IMR-90 (cell line): ENCODE measurements at regions not wholly inside any gene's neighbourhood (a gene's known extent, or its start where the extent isn't known, plus 50 kb on each side); places are given as distances from the start of the nearest gene placed in this dataset.

Experiments
- ATAC-seq: fragments of 200-7000 bp; cut with Tn5 transposase; 2 replicates; pipeline ENCODE4 v1.9.1; 2020; ENCODE audit warnings: low read depth, mild to moderate bottlenecking, moderate library complexity
- BruUV-seq: library from RNA; stranded (reverse); fragments of 400-500 nt; replicated peaks from 2 replicates; lab custom pipeline; 2021; lab: Mats Ljungman, UMichigan
- CTCF ChIA-PET: fragments of 300-600 bp; formaldehyde crosslinking; extraction: SDS; loops from one replicate; lab custom pipeline; 2021; ENCODE audit warnings: antibody characterized with exemption; lab: Yijun Ruan, JAX
- POLR2A ChIA-PET: fragments of 300-600 bp; sonication (Branson Sonifier 250); formaldehyde crosslinking; loops from one replicate; lab custom pipeline; 2022; ENCODE audit warnings: antibody characterized with exemption; ENCODE audit not compliant: unreplicated experiment; lab: Charles Lee
- DNase-seq: peaks from one replicate; pipeline ENCODE4 v3.0.0; 2013
- H2AFZ ChIP-seq: replicated peaks from 2 replicates; pipeline ENCODE3; 2013; ENCODE audit warnings: low read length, mild to moderate bottlenecking; ENCODE audit not compliant: poor library complexity
- H2AK5ac ChIP-seq: 2 replicates; pipeline ENCODE4 v1.6.1; 2013; ENCODE audit warnings: low read depth, low read length, inconsistent platforms
- H2AK9ac ChIP-seq: replicated peaks from 2 replicates; pipeline ENCODE3; 2013; ENCODE audit warnings: mild to moderate bottlenecking, low read depth, low read length, moderate library complexity; ENCODE audit not compliant: poor library complexity
- H2BK120ac ChIP-seq: 2 replicates; pipeline ENCODE4 v1.6.1; 2013; ENCODE audit warnings: low read depth, low read length, inconsistent platforms
- H2BK15ac ChIP-seq: 3 replicates; pipeline ENCODE4 v1.6.1; 2013; ENCODE audit warnings: low read depth, low read length, inconsistent platforms
- H2BK20ac ChIP-seq: 2 replicates; pipeline ENCODE4 v1.6.1; 2013; ENCODE audit warnings: low read depth, mild to moderate bottlenecking, inconsistent platforms, low read length, moderate library complexity
- H2BK5ac ChIP-seq: 2 replicates; pipeline ENCODE4 v1.6.1; 2013; ENCODE audit warnings: mild to moderate bottlenecking, low read depth, low read length, inconsistent platforms; ENCODE audit not compliant: poor library complexity, severe bottlenecking
- H3K14ac ChIP-seq: replicated peaks from 2 replicates; pipeline ENCODE4 v1.6.1; 2013; ENCODE audit warnings: low read depth, low read length, inconsistent platforms
- H3K18ac ChIP-seq: 2 replicates; pipeline ENCODE4 v1.6.1; 2013; ENCODE audit warnings: low read depth, low read length, control low read depth
- H3K23ac ChIP-seq: 2 replicates; pipeline ENCODE4 v1.6.1; 2013; ENCODE audit warnings: low read depth, low read length, inconsistent platforms
- H3K27ac ChIP-seq: 2 replicates; pipeline ENCODE4 v1.5.1; 2013; ENCODE audit warnings: mild to moderate bottlenecking, control low read depth, low read length; ENCODE audit not compliant: insufficient read depth
- H3K27me3 ChIP-seq: 2 replicates; pipeline ENCODE4 v1.6.1; 2013; ENCODE audit warnings: low read length; ENCODE audit not compliant: control insufficient read depth, insufficient read depth
- H3K36me3 ChIP-seq: 2 replicates; pipeline ENCODE4 v1.6.1; 2013; ENCODE audit warnings: low read length, mixed read lengths; ENCODE audit not compliant: control insufficient read depth, insufficient read depth
- H3K4ac ChIP-seq: 2 replicates; pipeline ENCODE4 v1.6.1; 2013; ENCODE audit warnings: low read depth, low read length, inconsistent platforms
- H3K4me1 ChIP-seq: 2 replicates; pipeline ENCODE4 v1.6.1; 2013; ENCODE audit warnings: low read length, mixed read lengths; ENCODE audit not compliant: control insufficient read depth, insufficient read depth
- H3K4me2 ChIP-seq: 2 replicates; pipeline ENCODE4 v1.6.1; 2013; ENCODE audit warnings: low read depth, mild to moderate bottlenecking, control low read depth, low read length, moderate library complexity
- H3K4me3 ChIP-seq: 2 replicates; pipeline ENCODE4 v1.5.1; 2013; ENCODE audit warnings: low read depth, mild to moderate bottlenecking, control low read depth, low read length, moderate library complexity; ENCODE audit not compliant: insufficient read depth
- H3K56ac ChIP-seq: 2 replicates; pipeline ENCODE4 v1.6.1; 2013; ENCODE audit warnings: low read length, inconsistent platforms; ENCODE audit not compliant: insufficient read depth; ENCODE audit errors: extremely low read depth
- H3K79me1 ChIP-seq, 2 experiments: 2 replicates each; pipeline ENCODE4 v1.6.1; 2013; ENCODE audit warnings: low read length in 2 of 2, inconsistent platforms in 1 of 2, low read depth in 1 of 2
- H3K9ac ChIP-seq: 2 replicates; pipeline ENCODE4 v1.6.1; 2013; ENCODE audit warnings: low read depth, low read length, control low read depth
- H3K9me1 ChIP-seq: 2 replicates; pipeline ENCODE4 v1.6.1; 2013; ENCODE audit warnings: low read length, inconsistent platforms; ENCODE audit not compliant: insufficient read depth
- H3K9me3 ChIP-seq: 2 replicates; pipeline ENCODE4 v1.6.1; 2013; ENCODE audit warnings: low read length; ENCODE audit not compliant: control insufficient read depth, insufficient read depth
- H4K20me1 ChIP-seq: 2 replicates; pipeline ENCODE4 v1.6.1; 2013; ENCODE audit warnings: low read length, inconsistent platforms; ENCODE audit not compliant: insufficient read depth
- H4K5ac ChIP-seq: 2 replicates; pipeline ENCODE4 v1.6.1; 2013; ENCODE audit warnings: mild to moderate bottlenecking, low read depth, low read length, control low read depth
- H4K8ac ChIP-seq, 2 experiments: 2 replicates each; pipeline ENCODE4 v1.6.1; 2013; ENCODE audit warnings: low read depth in 2 of 2, low read length in 2 of 2, control low read depth in 1 of 2, inconsistent platforms in 1 of 2
- H4K91ac ChIP-seq: 2 replicates; pipeline ENCODE4 v1.6.1; 2013; ENCODE audit warnings: low read depth, low read length, inconsistent platforms; ENCODE audit not compliant: insufficient read depth
- CEBPB ChIP-seq: IDR thresholded peaks from 2 replicates; pipeline ENCODE4 v1.6.1; 2012; ENCODE audit warnings: low read depth, low read length, improper control_type of control experiment
- CHD1 ChIP-seq: IDR thresholded peaks from 2 replicates; pipeline ENCODE4 v1.6.1; 2012; ENCODE audit warnings: low read depth, low read length, improper control_type of control experiment
- MAZ ChIP-seq: IDR thresholded peaks from 2 replicates; pipeline ENCODE4 v1.6.1; 2012; ENCODE audit warnings: low read depth, mild to moderate bottlenecking, low read length, improper control_type of control experiment, moderate library complexity, borderline replicate concordance
- NFE2L2 ChIP-seq: fragments of 150-350 bp; IDR thresholded peaks from 2 replicates; pipeline ENCODE4 v1.6.1; 2016; ENCODE audit warnings: low read depth, mild to moderate bottlenecking, low read length
- RFX5 ChIP-seq: IDR thresholded peaks from 2 replicates; pipeline ENCODE4 v1.8.0; 2012; ENCODE audit warnings: low read depth, mild to moderate bottlenecking, low read length, moderate library complexity
- WGBS, 2 experiments: methylation state at CpG; one replicate each; pipeline versions ENCODE4 v1.1.5 to v1.1.7; 2013; ENCODE audit warnings: missing lambda C conversion rate in 2 of 2; ENCODE audit not compliant: insufficient read length in 1 of 2; ENCODE audit errors: extremely low coverage in 2 of 2; 5-methylcytosine and 5-hydroxymethylcytosine counted together
- dilution Hi-C: fragments of 300-500 bp; cut with HindIII; formaldehyde crosslinking; loops from one replicate; pipeline ENCODE4 v1.14.3; 2018; ENCODE audit warnings: low sequenced_read_pairs; ENCODE audit not compliant: unreplicated experiment
- in situ Hi-C: fragments of 300-500 bp; cut with MboI; formaldehyde crosslinking; loops from 3 replicates; pipeline ENCODE4 v1.14.3; 2019; ENCODE audit warnings: low sequenced_read_pairs, inconsistent platforms, mixed read lengths
- intact Hi-C: fragments of 100-400 bp; cut with micrococcal nuclease; formaldehyde crosslinking; loops from 2 replicates; pipeline ENCODE4 v1.10.0; 2022

GRCh38 chr18:72942766-72943165 lies 75.0 kb upstream of the NETO1 start:
- Histone ChIP-seq H2BK5ac (no peak overlapping the region), H2AK9ac (no peak overlapping the region), H4K20me1 (no peaks in the 10 kb centered on the region), H3K9ac (no peak overlapping the region), H3K9me3 (peaks cover 8% of the 10 kb centered on the region), H3K9me1 (no peaks in the 10 kb centered on the region), H4K8ac (no peak overlapping the region), H3K79me1 (no peaks in the 10 kb centered on the region), H3K27me3 (no peaks in the 10 kb centered on the region), H2BK20ac (no peak overlapping the region), H3K18ac (no peak overlapping the region), H3K56ac (no peak overlapping the region), H3K14ac (no peak overlapping the region), H2BK120ac (no peak overlapping the region), H3K23ac (no peak overlapping the region), H4K5ac (no peak overlapping the region), H3K27ac (no peak overlapping the region), H3K4me2 (no peak overlapping the region), H2BK15ac (no peak overlapping the region), H3K4me3 (no peak overlapping the region), H3K4me1 (no peaks in the 10 kb centered on the region), H4K91ac (no peak overlapping the region), H3K36me3 (no peaks in the 10 kb centered on the region), H3K4ac (no peak overlapping the region), H2AK5ac (no peak overlapping the region), H2AFZ (no peak overlapping the region)
- CTCF ChIA-PET, result no interaction called here
- in situ Hi-C loops (no loop called here), intact Hi-C loops (no loop called here), dilution Hi-C loops (no loop called here)
- ATAC-seq, result no peak
- TF ChIP-seq NFE2L2 (no peak), RFX5 (no peak), CHD1 (no peak), CEBPB (no peak), MAZ (no peak)
- DNase-seq, result no peak
- no TSS peak for BruUV-seq
- POLR2A ChIA-PET, result no interaction called here
- no CpG with 5 or more reads among the region's 2 CpGs for WGBS, 2 experiments
